Caco-2 (cell line): ENCODE measurements at regions not wholly inside any gene's neighbourhood (a gene's known extent, or its start where the extent isn't known, plus 50 kb on each side); places are given as distances from the start of the nearest gene placed in this dataset.

Source experiments
- BruUV-seq: library from RNA; stranded (reverse); fragments of 400-500 nt; replicated peaks from 2 replicates; lab custom pipeline; 2021; lab: Mats Ljungman, UMichigan
- CTCF ChIA-PET: fragments of 300-600 bp; sonication (Branson Sonifier 250); formaldehyde crosslinking; loops from one replicate; lab custom pipeline; 2022; ENCODE audit warnings: antibody characterized with exemption; lab: Charles Lee
- POLR2A ChIA-PET: fragments of 300-600 bp; sonication (Branson Sonifier 250); formaldehyde crosslinking; loops from one replicate; lab custom pipeline; 2022; ENCODE audit warnings: antibody characterized with exemption; lab: Charles Lee
- DNase-seq, 2 experiments: peaks; one replicate each; pipeline versions ENCODE4 v3.0.0 to v3.0.0-alpha.2; 2020 to 2022
- H3K27me3 ChIP-seq: replicated peaks from 2 replicates; pipeline ENCODE4 v1.6.0; 2011; ENCODE audit warnings: low read length; ENCODE audit not compliant: control insufficient read depth, insufficient read depth
- H3K36me3 ChIP-seq: 2 replicates; pipeline ENCODE4 v1.5.1; 2011; ENCODE audit warnings: low read length; ENCODE audit not compliant: control insufficient read depth, insufficient read depth
- H3K4me1 ChIP-seq: fragments of 250-450 bp; sonication (Bioruptor Pico); 2 replicates; pipeline ENCODE4 v1.5.1; 2020; ENCODE audit warnings: mild to moderate bottlenecking
- H3K4me3 ChIP-seq: 2 replicates; pipeline ENCODE4 v1.5.1; 2011; ENCODE audit warnings: low read depth, mild to moderate bottlenecking, control low read depth, low read length
- H3K9me3 ChIP-seq: fragments of 250-450 bp; sonication (Bioruptor Pico); 2 replicates; pipeline ENCODE4 v1.5.1; 2020; ENCODE audit warnings: mild to moderate bottlenecking, moderate library complexity
- H3K27ac Mint-ChIP-seq: one replicate; pipeline ENCODE4 v1.8.0; 2022; ENCODE audit warnings: mixed read lengths; ENCODE audit not compliant: unreplicated experiment
- H3K27me3 Mint-ChIP-seq: one replicate; pipeline ENCODE4 v1.8.0; 2022; ENCODE audit warnings: mixed read lengths; ENCODE audit not compliant: insufficient read depth, unreplicated experiment
- H3K36me3 Mint-ChIP-seq: one replicate; pipeline ENCODE4 v1.8.0; 2022; ENCODE audit warnings: mild to moderate bottlenecking, mixed read lengths; ENCODE audit not compliant: insufficient read depth, unreplicated experiment
- H3K4me1 Mint-ChIP-seq: one replicate; pipeline ENCODE4 v1.8.0; 2022; ENCODE audit warnings: low read depth, mixed read lengths; ENCODE audit not compliant: unreplicated experiment
- H3K4me3 Mint-ChIP-seq: one replicate; pipeline ENCODE4 v1.8.0; 2022; ENCODE audit warnings: mild to moderate bottlenecking, moderate library complexity, mixed read lengths; ENCODE audit not compliant: unreplicated experiment
- H3K9me3 Mint-ChIP-seq: one replicate; pipeline ENCODE4 v1.8.0; 2022; ENCODE audit warnings: mixed read lengths; ENCODE audit not compliant: unreplicated experiment
- CTCF ChIP-seq, 2 experiments: fragments of 200-600 bp in 1 of 2; IDR thresholded peaks; 1 replicate in 1 of 2; 2 replicates in 1 of 2; pipeline versions ENCODE4 v1.5.1 to v1.8.0; 2011 to 2022; ENCODE audit warnings: antibody characterized with exemption in 1 of 2, control low read depth in 1 of 2, inconsistent platforms in 1 of 2, low read depth in 1 of 2, low read length in 1 of 2, mild to moderate bottlenecking in 1 of 2, moderate library complexity in 1 of 2; ENCODE audit not compliant: insufficient read depth in 1 of 2, severe bottlenecking in 1 of 2, unreplicated experiment in 1 of 2
- intact Hi-C: fragments of 100-400 bp; cut with micrococcal nuclease; formaldehyde crosslinking; loops from one replicate; pipeline ENCODE4 v1.10.0; 2022; ENCODE audit not compliant: unreplicated experiment

DNA sequence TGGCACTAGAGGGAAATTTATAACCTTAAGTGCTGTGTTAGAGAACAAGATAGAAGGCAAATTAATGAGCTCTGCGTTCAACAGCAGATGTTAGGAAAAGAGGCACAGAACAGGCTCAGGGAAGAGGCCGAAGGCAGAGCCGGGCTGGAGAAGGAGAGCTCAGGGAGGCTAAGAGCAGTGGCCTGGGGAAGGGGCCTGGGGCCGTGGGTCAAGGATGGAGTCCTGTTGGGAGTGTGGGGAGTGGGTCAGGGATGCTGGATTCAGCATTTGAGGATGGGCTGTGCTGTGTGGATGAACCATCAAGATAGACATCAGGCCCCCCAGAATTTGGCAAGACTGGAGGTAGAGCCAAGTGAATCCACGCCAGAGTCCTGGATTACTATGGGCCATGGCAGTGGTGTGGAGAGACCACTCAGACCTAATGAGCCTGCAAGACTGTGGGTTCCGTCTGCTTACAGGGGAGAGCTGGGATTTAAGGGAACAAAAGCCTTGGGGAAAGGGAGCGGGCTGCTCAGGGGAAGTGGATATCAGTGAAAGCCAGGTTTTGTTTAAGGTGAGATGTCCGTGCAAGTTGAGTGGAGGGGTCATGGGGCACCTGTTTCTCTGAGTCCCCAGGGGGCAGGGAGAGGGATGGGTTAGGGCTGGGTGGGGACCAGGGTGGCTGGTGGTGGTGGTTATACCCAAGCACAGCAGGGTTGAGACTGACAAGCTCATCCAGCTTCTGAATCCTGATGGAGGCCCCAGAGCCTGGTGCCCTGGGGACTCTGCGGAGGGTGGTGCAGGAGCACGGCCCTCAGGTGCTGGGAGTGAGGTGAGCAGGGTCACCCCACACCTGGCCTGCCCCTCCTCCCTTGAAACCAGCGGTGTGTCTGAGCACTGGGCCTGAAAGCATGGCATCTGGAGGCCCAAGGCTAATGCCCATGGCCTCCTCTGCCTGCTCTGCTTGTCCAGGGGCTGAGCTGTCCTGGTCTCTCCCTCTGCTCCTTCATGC lies 101.7 kb downstream of the BMS1 start:
- H3K9me3 ChIP-seq = peaks cover 6% of the 10 kb centered on the region; the same call in 1 of the 2 replicates
- no TSS peak for BruUV-seq
- Mint-ChIP-seq H3K9me3 (peaks cover 47% of the 10 kb centered on the region), H3K4me1 (no peaks in the 10 kb centered on the region), H3K36me3 (peaks cover 5% of the 10 kb centered on the region), H3K27ac (no peak overlapping the region), H3K27me3 (peaks cover 7% of the 10 kb centered on the region), H3K4me3 (no peak overlapping the region)
- H3K36me3 ChIP-seq = no peaks in the 10 kb centered on the region
- TF ChIP-seq CTCF (IDR thresholded peaks at IDR 0.05; ENCODE audit: insufficient read depth in 1 of 2, low read depth in 1 of 2, low read length in 1 of 2, severe bottlenecking in 1 of 2, unreplicated experiment in 1 of 2) = no peak
- CTCF ChIA-PET = no interaction called here
- no peaks in the 10 kb centered on the region for H3K4me1 ChIP-seq
- intact Hi-C loops = no loop called here
- H3K27me3 ChIP-seq = no peaks in the 10 kb centered on the region; the same call in 1 of the 2 replicates
- H3K4me3 ChIP-seq = no peak overlapping the region
- POLR2A ChIA-PET = no interaction called here
- DNase-seq = no peak

GRCh38 chr10:42885491-42886270 lies 103.1 kb downstream of the BMS1 start:
- Histone ChIP-seq H3K9me3 (peaks cover 6% of the 10 kb centered on the region; the same call in 1 of the 2 replicates), H3K36me3 (no peaks in the 10 kb centered on the region), H3K27me3 (no peaks in the 10 kb centered on the region; the same call in 1 of the 2 replicates), H3K4me3 (no peak overlapping the region), H3K4me1 (no peaks in the 10 kb centered on the region)
- Mint-ChIP-seq H3K9me3 (peaks cover 37% of the 10 kb centered on the region), H3K27ac (no peak overlapping the region), H3K27me3 (peaks cover 6% of the 10 kb centered on the region), H3K4me1 (no peaks in the 10 kb centered on the region), H3K4me3 (no peak overlapping the region), H3K36me3 (peaks cover 5% of the 10 kb centered on the region)
- no peak for TF ChIP-seq CTCF (IDR thresholded peaks at IDR 0.05; ENCODE audit: insufficient read depth in 1 of 2, low read depth in 1 of 2, low read length in 1 of 2, severe bottlenecking in 1 of 2, unreplicated experiment in 1 of 2)
- ChIA-PET CTCF (no interaction called here), POLR2A (no interaction called here)
- no peak for DNase-seq
- intact Hi-C loops = no loop called here
- BruUV-seq = no TSS peak
